ENCODE measurements at regions not wholly inside any gene's neighbourhood (a gene's known extent, or its start where the extent isn't known, plus 50 kb on each side); places are given as distances from the start of the nearest gene placed in this dataset.

GRCh38 chr11:90453525-90453924 lies 230.7 kb upstream of the CHORDC1 start:
- ChIA-PET POLR2A (no interaction called here), CTCF (no interaction called here)
- DNase-seq (ENCODE audit: extremely low spot score): no peak
- no peak for TF ChIP-seq CTCF (IDR thresholded peaks at IDR 0.05; ENCODE audit: control extremely low read depth, extremely low read depth, low read depth, missing control alignments)

- CTCF ChIA-PET: no interaction called here
- no peak for TF ChIP-seq CTCF (IDR thresholded peaks at IDR 0.05; ENCODE audit: control extremely low read depth, extremely low read depth, low read depth, missing control alignments)
- DNase-seq (ENCODE audit: extremely low spot score): no peak
- POLR2A ChIA-PET: no interaction called here
Measured at GRCh38 chr11:90449606-90450005, 226.8 kb upstream of the CHORDC1 start.

GRCh38 chr11:90448256-90448655 lies 225.4 kb upstream of the CHORDC1 start:
- CTCF ChIA-PET: no interaction called here
- no peak for TF ChIP-seq CTCF (IDR thresholded peaks at IDR 0.05; ENCODE audit: control extremely low read depth, extremely low read depth, low read depth, missing control alignments)
- POLR2A ChIA-PET: no interaction called here
- no peak for DNase-seq (ENCODE audit: extremely low spot score)

GRCh38 chr11:90447618-90448017 lies 224.8 kb upstream of the CHORDC1 start:
- POLR2A ChIA-PET: no interaction called here
- CTCF ChIA-PET: no interaction called here
- no peak for TF ChIP-seq CTCF (IDR thresholded peaks at IDR 0.05; ENCODE audit: control extremely low read depth, extremely low read depth, low read depth, missing control alignments)
- DNase-seq (ENCODE audit: extremely low spot score): no peak

GRCh38 chr11:90446207-90446606 lies 223.4 kb upstream of the CHORDC1 start:
- CTCF ChIA-PET: no interaction called here
- no peak for TF ChIP-seq CTCF (IDR thresholded peaks at IDR 0.05; ENCODE audit: control extremely low read depth, extremely low read depth, low read depth, missing control alignments)
- POLR2A ChIA-PET: no interaction called here
- DNase-seq (ENCODE audit: extremely low spot score): no peak

GRCh38 chr11:90438069-90438468 lies 215.2 kb upstream of the CHORDC1 start:
- no peak for TF ChIP-seq CTCF (IDR thresholded peaks at IDR 0.05; ENCODE audit: control extremely low read depth, extremely low read depth, low read depth, missing control alignments)
- ChIA-PET CTCF (interaction anchor here (1.0 kb wide), 1 partner anchor 10 kb away, joined by 3 read pairs; no protein-coding TSS in a partner anchor), POLR2A (no interaction called here)
- no peak for DNase-seq (ENCODE audit: extremely low spot score)

- ChIA-PET CTCF (interaction anchor here (1.2 to 1.3 kb wide), 2 partner anchors 19 to 146 kb away, joined by 3 to 4 read pairs; no protein-coding TSS in a partner anchor), POLR2A (no interaction called here)
- TF ChIP-seq CTCF (IDR thresholded peaks at IDR 0.05; ENCODE audit: control extremely low read depth, extremely low read depth, low read depth, missing control alignments): peak; percentile 22
- DNase-seq (ENCODE audit: extremely low spot score): no peak
Measured at GRCh38 chr11:90434858-90435257, 212.0 kb upstream of the CHORDC1 start.

Data from GM10248 (cell line).